ENCODE measurements at regions not wholly inside any gene's neighbourhood (a gene's known extent, or its start where the extent isn't known, plus 50 kb on each side); places are given as distances from the start of the nearest gene placed in this dataset.

GRCh38 chr10:23522345-23522744 lies 83.5 kb downstream of the OTUD1 start:
- TF ChIP-seq POLR2AphosphoS5 (IDR thresholded peaks at IDR 0.05; ENCODE audit: low read depth, low read length) = no peak
- no peak for TF ChIP-seq FOXP2 (optimal IDR thresholded peaks at IDR 0.05; ENCODE audit: borderline replicate concordance, extremely low read depth, extremely low read length, insufficient read depth)
- TF ChIP-seq REST (IDR thresholded peaks at IDR 0.05; ENCODE audit: insufficient read depth in 1 of 2, low read depth in 2 of 2, low read length in 2 of 2) = no peak
- no peak for TF ChIP-seq SIN3A (IDR thresholded peaks at IDR 0.05; ENCODE audit: borderline replicate concordance, insufficient read depth, low read length)
- TF ChIP-seq TAF1 (IDR thresholded peaks at IDR 0.05; ENCODE audit: borderline replicate concordance, insufficient read depth, low read length) = no peak

GRCh38 chr10:23523251-23523650 lies 84.4 kb downstream of the OTUD1 start:
- TF ChIP-seq POLR2AphosphoS5 (IDR thresholded peaks at IDR 0.05; ENCODE audit: low read depth, low read length) (no peak), SIN3A (IDR thresholded peaks at IDR 0.05; ENCODE audit: borderline replicate concordance, insufficient read depth, low read length) (no peak), FOXP2 (optimal IDR thresholded peaks at IDR 0.05; ENCODE audit: borderline replicate concordance, extremely low read depth, extremely low read length, insufficient read depth) (no peak), TAF1 (IDR thresholded peaks at IDR 0.05; ENCODE audit: borderline replicate concordance, insufficient read depth, low read length) (no peak), REST (IDR thresholded peaks at IDR 0.05; ENCODE audit: insufficient read depth in 1 of 2, low read depth in 2 of 2, low read length in 2 of 2) (no peak)

- TF ChIP-seq POLR2AphosphoS5 (IDR thresholded peaks at IDR 0.05; ENCODE audit: low read depth, low read length) (no peak), TAF1 (IDR thresholded peaks at IDR 0.05; ENCODE audit: borderline replicate concordance, insufficient read depth, low read length) (no peak), REST (IDR thresholded peaks at IDR 0.05; ENCODE audit: insufficient read depth in 1 of 2, low read depth in 2 of 2, low read length in 2 of 2) (no peak), FOXP2 (optimal IDR thresholded peaks at IDR 0.05; ENCODE audit: borderline replicate concordance, extremely low read depth, extremely low read length, insufficient read depth) (no peak), SIN3A (IDR thresholded peaks at IDR 0.05; ENCODE audit: borderline replicate concordance, insufficient read depth, low read length) (no peak)
These were observed 86.5 kb downstream of the OTUD1 start for GRCh38 chr10:23525406-23525805.

- TF ChIP-seq TAF1 (IDR thresholded peaks at IDR 0.05; ENCODE audit: borderline replicate concordance, insufficient read depth, low read length) (no peak), POLR2AphosphoS5 (IDR thresholded peaks at IDR 0.05; ENCODE audit: low read depth, low read length) (no peak), SIN3A (IDR thresholded peaks at IDR 0.05; ENCODE audit: borderline replicate concordance, insufficient read depth, low read length) (no peak), FOXP2 (optimal IDR thresholded peaks at IDR 0.05; ENCODE audit: borderline replicate concordance, extremely low read depth, extremely low read length, insufficient read depth) (no peak), REST (IDR thresholded peaks at IDR 0.05; ENCODE audit: insufficient read depth in 1 of 2, low read depth in 2 of 2, low read length in 2 of 2) (no peak)
These were observed 89.5 kb downstream of the OTUD1 start for GRCh38 chr10:23528419-23528818.

- TF ChIP-seq SIN3A (IDR thresholded peaks at IDR 0.05; ENCODE audit: borderline replicate concordance, insufficient read depth, low read length) (no peak), REST (IDR thresholded peaks at IDR 0.05; ENCODE audit: insufficient read depth in 1 of 2, low read depth in 2 of 2, low read length in 2 of 2) (no peak), POLR2AphosphoS5 (IDR thresholded peaks at IDR 0.05; ENCODE audit: low read depth, low read length) (no peak), TAF1 (IDR thresholded peaks at IDR 0.05; ENCODE audit: borderline replicate concordance, insufficient read depth, low read length) (no peak), FOXP2 (optimal IDR thresholded peaks at IDR 0.05; ENCODE audit: borderline replicate concordance, extremely low read depth, extremely low read length, insufficient read depth) (no peak)
These were observed 90.8 kb downstream of the OTUD1 start for GRCh38 chr10:23529625-23530024.
